ENCODE measurements at regions not wholly inside any gene's neighbourhood (a gene's known extent, or its start where the extent isn't known, plus 50 kb on each side); places are given as distances from the start of the nearest gene placed in this dataset.

DNA sequence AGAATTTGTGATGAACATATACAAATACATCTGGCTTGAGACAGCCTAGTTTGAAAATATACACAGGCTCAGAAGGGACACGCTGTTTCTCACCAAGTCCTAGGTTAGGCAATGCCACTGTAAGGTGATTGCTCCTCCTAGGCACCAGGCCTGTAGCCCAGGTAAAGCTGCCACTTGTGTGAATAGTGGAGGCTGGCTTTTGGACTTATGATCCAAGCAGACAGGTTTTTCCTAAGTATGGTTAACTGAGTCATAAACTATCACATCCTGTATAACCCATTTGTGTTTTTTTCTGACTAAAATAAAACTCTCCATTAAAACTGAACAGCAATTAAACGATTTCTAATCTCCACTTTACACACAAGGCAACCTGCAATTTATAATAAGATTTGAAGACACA, 81.0 kb downstream of the SEMA4F start:
- Histone ChIP-seq H3K4me1 (no peaks in the 10 kb centered on the region), H3K9me3 (no peaks in the 10 kb centered on the region), H3K4me3 (no peak overlapping the region), H3K36me3 (no peaks in the 10 kb centered on the region), H3K27me3 (no peaks in the 10 kb centered on the region), H3K27ac (no peak overlapping the region)
- TF ChIP-seq, protein P1, sequence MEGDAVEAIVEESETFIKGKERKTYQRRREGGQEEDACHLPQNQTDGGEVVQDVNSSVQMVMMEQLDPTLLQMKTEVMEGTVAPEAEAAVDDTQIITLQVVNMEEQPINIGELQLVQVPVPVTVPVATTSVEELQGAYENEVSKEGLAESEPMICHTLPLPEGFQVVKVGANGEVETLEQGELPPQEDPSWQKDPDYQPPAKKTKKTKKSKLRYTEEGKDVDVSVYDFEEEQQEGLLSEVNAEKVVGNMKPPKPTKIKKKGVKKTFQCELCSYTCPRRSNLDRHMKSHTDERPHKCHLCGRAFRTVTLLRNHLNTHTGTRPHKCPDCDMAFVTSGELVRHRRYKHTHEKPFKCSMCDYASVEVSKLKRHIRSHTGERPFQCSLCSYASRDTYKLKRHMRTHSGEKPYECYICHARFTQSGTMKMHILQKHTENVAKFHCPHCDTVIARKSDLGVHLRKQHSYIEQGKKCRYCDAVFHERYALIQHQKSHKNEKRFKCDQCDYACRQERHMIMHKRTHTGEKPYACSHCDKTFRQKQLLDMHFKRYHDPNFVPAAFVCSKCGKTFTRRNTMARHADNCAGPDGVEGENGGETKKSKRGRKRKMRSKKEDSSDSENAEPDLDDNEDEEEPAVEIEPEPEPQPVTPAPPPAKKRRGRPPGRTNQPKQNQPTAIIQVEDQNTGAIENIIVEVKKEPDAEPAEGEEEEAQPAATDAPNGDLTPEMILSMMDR (IDR thresholded peaks at IDR 0.05) = no peak
- TF ChIP-seq POLR2AphosphoS5 (IDR thresholded peaks at IDR 0.05) (no peak), POLR2A (IDR thresholded peaks at IDR 0.05) (no peak)
- intact Hi-C loops (cut with DNase I; ENCODE audit: low total_unique reads) = no loop called here
- no peak for DNase-seq (ENCODE audit: low spot score in 2 of 2)

DNA sequence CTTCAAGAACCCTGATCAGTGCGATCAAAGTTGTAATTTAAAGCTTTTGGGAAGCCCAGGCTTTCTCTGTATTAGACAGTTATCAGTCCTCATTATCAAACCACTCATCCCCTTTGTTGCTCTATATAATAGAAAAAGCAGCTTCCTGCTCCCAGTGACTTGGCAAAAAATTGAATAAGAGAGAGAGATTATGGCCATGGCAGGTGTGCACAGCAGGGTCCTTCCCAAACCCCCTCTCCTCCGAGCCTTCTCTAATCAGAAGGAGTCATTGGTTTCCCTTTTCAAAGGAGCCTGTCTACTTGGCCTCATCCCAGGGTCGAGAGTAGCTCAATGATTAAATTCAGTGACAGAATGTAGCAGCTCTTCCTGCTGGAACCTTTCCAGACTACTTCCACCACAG, 81.5 kb downstream of the SEMA4F start:
- DNase-seq (ENCODE audit: low spot score in 2 of 2) = no peak
- intact Hi-C loops (cut with DNase I; ENCODE audit: low total_unique reads) = no loop called here
- TF ChIP-seq POLR2AphosphoS5 (IDR thresholded peaks at IDR 0.05) (no peak), POLR2A (IDR thresholded peaks at IDR 0.05) (no peak)
- Histone ChIP-seq H3K9me3 (no peaks in the 10 kb centered on the region), H3K27me3 (no peaks in the 10 kb centered on the region), H3K36me3 (no peaks in the 10 kb centered on the region), H3K27ac (no peak overlapping the region), H3K4me3 (no peak overlapping the region), H3K4me1 (no peaks in the 10 kb centered on the region)

DNA sequence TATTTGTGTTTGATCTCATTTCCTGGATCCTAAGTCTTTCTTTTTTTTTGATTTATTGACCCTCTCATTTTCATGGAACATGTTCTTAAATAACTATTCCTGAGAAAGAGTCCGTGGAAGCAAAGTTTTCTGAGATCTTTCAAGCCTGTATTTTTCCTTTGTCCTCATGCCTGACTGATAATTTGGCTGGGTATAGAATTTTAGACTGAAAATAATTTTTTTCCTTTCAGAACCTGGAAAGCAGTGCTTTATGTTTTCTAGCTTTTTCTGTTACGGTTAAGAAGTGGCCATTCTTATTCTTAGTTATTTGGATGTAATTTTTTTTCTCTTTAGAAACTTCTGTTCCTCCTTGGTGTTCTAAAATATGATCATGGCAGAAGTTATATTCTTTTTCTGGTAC, 82.5 kb downstream of the SEMA4F start:
- Histone ChIP-seq H3K4me1 (no peaks in the 10 kb centered on the region), H3K4me3 (no peak overlapping the region), H3K27ac (no peak overlapping the region), H3K36me3 (no peaks in the 10 kb centered on the region), H3K9me3 (no peaks in the 10 kb centered on the region), H3K27me3 (no peaks in the 10 kb centered on the region)
- DNase-seq (ENCODE audit: low spot score in 2 of 2) = no peak
- TF ChIP-seq POLR2AphosphoS5 (IDR thresholded peaks at IDR 0.05) (no peak), POLR2A (IDR thresholded peaks at IDR 0.05) (no peak)
- TF ChIP-seq, protein P1 (IDR thresholded peaks at IDR 0.05) = no peak
- intact Hi-C loops (cut with DNase I; ENCODE audit: low total_unique reads) = no loop called here

DNA sequence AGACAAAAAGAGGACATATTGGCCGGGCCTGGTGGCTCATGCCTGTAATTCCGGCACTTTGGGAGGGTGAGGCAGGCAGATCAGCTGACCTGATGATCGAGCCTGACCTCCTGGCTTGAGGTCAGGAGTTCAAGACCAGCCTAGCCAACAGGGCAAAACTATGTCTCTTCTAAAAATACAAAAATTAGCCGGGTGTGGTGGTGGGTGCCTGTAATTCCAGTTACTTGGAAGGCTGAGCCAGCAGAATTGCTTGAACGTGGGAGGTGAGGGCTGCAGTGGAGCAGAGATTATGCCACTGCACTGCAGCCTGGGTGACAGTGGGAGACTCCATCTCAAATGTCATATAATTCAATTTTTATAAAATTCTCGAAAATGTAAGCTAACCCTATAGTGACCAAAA, 84.5 kb downstream of the SEMA4F start:
- Histone ChIP-seq H3K9me3 (no peaks in the 10 kb centered on the region), H3K27ac (no peak overlapping the region), H3K27me3 (no peaks in the 10 kb centered on the region), H3K36me3 (no peaks in the 10 kb centered on the region), H3K4me1 (no peaks in the 10 kb centered on the region), H3K4me3 (no peak overlapping the region)
- intact Hi-C loops (cut with DNase I; ENCODE audit: low total_unique reads) = no loop called here
- DNase-seq (ENCODE audit: low spot score in 2 of 2) = no peak
- TF ChIP-seq, protein P1 (IDR thresholded peaks at IDR 0.05) = no peak

DNA sequence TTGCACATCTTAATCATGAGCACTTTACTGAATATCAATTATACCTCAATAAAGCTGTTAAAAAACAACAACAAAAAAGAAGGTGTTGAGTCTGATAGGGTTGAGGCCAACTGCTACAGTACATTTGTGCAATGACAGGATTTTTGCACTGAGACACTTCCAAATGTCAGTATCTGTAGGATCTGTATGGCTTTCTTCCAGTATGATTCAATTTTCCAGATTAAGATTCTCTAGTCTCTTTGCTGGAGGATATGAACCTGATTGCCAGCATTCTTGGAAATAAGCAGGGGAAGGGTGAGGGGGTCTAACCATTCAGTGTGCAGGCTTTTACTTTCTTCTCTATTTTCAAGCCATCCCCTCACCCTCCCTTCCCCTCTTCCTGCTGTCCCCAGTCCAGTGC, 85.1 kb downstream of the SEMA4F start:
- no peak for DNase-seq (ENCODE audit: low spot score in 2 of 2)
- Histone ChIP-seq H3K4me1 (no peaks in the 10 kb centered on the region), H3K36me3 (no peaks in the 10 kb centered on the region), H3K27ac (no peak overlapping the region), H3K27me3 (no peaks in the 10 kb centered on the region), H3K9me3 (no peaks in the 10 kb centered on the region), H3K4me3 (no peak overlapping the region)
- TF ChIP-seq, protein P1 (IDR thresholded peaks at IDR 0.05) = no peak
- TF ChIP-seq POLR2A (IDR thresholded peaks at IDR 0.05) (no peak), POLR2AphosphoS5 (IDR thresholded peaks at IDR 0.05) (no peak)
- intact Hi-C loops (cut with DNase I; ENCODE audit: low total_unique reads) = no loop called here

DNA sequence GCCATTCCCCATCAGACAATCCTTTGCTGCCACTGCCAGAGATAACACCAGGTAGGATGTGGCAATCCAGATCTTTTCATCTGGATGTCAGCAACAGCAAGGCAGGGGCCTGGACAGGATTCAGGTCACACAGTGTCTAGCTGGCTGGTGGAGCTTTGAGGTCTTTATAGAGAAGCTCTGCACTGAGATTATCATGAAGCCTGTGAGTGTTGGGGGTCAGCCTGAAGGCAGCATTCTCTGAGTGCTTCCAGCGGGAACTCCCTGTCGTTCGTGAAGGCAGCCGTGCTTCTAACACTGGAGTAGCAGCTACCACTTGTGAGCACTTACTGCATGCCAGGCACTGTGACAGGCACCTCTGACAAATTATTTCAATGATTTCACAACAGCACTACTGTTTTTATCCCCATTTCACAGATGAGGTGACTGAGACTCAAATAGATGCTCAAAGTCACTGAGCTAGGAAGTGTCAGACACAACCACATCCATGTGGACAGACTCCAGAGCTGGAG, 85.7 kb downstream of the SEMA4F start:
- no peak for DNase-seq (ENCODE audit: low spot score in 2 of 2)
- Histone ChIP-seq H3K4me1 (no peaks in the 10 kb centered on the region), H3K27me3 (no peaks in the 10 kb centered on the region), H3K36me3 (no peaks in the 10 kb centered on the region), H3K9me3 (no peaks in the 10 kb centered on the region), H3K4me3 (no peak overlapping the region), H3K27ac (no peak overlapping the region)
- intact Hi-C loops (cut with DNase I; ENCODE audit: low total_unique reads) = no loop called here
- TF ChIP-seq, protein P1 (IDR thresholded peaks at IDR 0.05) = no peak
- no peak for TF ChIP-seq POLR2A (IDR thresholded peaks at IDR 0.05)
- no peak for TF ChIP-seq POLR2AphosphoS5 (IDR thresholded peaks at IDR 0.05)

Measured in breast epithelium (tissue), 4 donors.